NOMO-1 (cell line): ENCODE measurements at regions not wholly inside any gene's neighbourhood (a gene's known extent, or its start where the extent isn't known, plus 50 kb on each side); places are given as distances from the start of the nearest gene placed in this dataset.

ENCODE experiments used
- DNase-seq, 2 experiments: peaks; one replicate each; lab custom pipeline; 2025; ENCODE audit not compliant: unreplicated experiment in 2 of 2; lab: John Stamatoyannopoulos, UW

- no peak for DNase-seq
These were observed 50.8 kb upstream of the MYLIP start for GRCh38 chr6:16078064-16078463.

DNA sequence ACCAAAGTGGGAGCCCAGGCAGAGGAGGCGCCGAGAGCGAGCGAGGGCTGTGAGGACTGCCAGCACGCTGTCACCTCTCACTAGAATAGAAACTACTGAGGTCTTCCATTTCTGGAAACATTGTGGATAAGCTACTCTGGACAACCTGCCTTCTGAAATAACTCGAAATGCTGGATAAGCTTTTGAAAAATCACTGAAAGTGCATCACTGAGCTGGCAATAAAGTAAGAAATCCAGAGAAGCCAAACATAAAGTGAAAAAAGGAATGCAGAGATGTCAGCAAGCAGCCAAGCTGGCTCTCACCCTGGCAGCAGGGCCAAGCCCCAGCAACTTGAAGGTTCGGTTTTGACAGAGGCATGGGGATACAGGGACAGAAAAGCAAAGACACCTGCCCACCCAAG is 59.2 kb upstream of the MYLIP start:
- DNase-seq: no peak

DNA sequence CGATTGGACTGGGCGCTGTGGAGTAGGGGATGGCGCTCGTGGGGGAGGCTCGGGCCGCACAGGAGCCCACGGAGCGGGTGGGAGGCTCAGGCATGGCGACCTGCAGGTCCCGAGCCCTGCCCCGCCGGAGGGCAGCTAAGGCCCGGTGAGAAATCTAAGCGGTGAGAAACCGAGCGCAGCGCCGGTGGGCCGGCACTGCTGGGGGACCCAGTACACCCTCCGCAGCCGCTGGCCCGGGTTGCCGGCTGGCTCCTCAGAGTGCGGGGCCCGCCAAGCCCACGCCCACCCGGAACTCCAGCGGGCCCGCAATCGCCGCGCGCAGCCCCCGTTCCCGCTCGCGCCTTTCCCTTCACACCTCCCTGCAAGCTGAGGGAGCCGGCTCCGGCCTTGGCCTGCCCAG is 59.7 kb upstream of the MYLIP start:
- DNase-seq: no peak

DNA sequence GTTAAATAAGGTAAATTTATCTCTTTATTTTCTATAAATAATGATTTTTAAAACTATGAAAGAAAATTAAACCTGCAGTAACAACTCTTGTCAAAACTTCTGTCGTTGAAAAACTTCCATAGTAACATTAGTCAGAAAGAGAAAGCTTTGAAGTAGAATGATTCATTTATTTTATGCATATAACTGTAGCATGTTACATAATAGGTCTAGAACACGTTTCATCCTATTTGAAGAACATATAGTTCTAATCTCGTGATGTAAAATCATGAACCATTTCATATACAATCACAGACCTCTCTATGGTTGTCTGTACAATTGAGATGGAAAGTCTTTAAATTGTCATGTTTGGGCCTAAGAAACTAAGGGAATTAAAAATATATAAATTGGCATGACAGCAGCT is 61.3 kb upstream of the MYLIP start:
- DNase-seq: no peak

DNA sequence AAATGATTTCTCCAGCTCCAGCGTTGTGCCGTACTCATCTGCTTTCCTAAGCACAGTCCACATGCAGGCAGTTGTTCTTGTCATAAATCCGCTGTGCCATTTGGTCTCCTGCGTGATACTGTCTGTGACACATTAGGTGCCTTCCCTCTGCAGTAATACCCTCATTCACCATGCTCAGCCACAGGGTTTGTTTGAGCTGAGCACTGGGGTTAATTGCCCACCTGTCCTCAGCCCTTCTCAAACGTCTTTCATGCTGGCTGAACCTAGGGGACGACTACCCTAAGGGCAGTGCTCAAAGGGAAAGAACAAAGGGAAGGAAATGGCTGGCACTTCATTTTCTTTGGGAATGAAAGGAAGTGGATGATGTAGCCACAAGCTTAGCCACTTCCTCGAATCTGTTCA is 64.2 kb upstream of the MYLIP start:
- no peak for DNase-seq

- no peak for DNase-seq
These were observed 65.3 kb upstream of the MYLIP start for GRCh38 chr6:16063580-16063979.

- DNase-seq: no peak
These were observed 67.1 kb upstream of the MYLIP start for GRCh38 chr6:16061818-16062217.

DNA sequence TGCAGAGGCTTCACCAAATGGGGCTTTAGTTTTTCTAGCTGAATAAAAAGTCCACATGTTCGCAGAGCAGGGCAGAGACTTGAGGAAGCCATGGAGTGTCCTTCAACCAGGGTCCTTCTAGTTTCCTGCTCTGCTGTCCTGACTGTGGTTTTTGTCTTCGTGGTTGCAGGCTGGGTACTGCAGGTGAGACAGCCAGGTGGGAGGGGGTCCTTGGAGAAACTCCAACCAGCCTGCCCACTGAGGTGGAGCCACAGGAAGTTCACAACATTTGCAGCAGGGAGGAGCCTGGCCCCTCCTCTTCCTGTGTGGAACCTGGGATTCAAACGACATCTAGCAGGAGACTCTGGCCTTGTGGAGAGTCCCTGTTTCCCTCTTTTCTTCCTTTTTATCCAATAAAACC is 68.8 kb upstream of the MYLIP start:
- DNase-seq: no peak

DNA sequence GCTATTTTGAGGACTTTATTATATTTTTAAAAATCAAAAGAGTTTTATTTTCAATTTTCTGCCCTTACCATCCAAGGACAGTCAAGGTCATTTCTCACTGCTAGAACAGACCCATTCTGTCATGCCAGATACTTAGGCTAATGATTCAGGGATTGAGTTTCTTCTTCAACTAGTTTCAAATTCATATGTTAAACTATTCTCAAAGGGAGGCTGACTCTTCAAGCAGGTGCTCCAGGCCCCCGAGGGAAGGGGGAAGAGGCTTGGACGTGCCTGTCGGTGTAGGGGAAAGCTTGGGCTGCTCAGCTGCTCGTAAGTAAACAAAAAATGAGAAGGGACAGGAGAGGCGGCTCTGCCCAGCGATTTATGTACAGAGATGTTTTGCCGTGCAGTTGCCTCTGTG is 69.4 kb upstream of the MYLIP start:
- DNase-seq: no peak

- peak; percentile 8 to 26 for DNase-seq
These were observed 69.9 kb upstream of the MYLIP start for GRCh38 chr6:16058929-16059345.

GRCh38 chr6:16058201-16058928 is 70.5 kb upstream of the MYLIP start:
- no peak for DNase-seq

- DNase-seq: no peak
These were observed 71.4 kb upstream of the MYLIP start for GRCh38 chr6:16057446-16057845.

GRCh38 chr6:16056263-16056870 is 72.5 kb upstream of the MYLIP start:
- no peak for DNase-seq

DNA sequence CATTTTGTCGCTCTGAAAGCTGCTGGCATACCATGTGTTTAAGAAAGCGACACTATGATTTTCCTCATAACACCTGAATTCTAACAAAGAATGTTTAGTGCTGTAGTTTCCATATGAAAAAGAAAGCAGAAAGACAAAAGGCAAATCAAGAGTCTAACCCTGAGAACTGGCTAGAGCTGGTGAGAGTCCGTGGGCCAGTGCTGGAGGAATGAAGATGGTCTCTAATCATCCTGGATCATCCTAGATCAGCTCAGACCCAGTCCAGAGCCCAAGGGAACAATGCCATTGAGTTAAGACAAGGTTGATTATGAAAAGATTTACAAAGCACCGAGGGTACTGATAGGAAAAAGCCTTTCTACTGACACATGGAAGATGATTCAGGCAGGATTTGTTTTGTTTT is 73.0 kb upstream of the MYLIP start:
- DNase-seq: no peak

GRCh38 chr6:16049168-16049567 is 79.7 kb upstream of the MYLIP start:
- DNase-seq: no peak

DNA sequence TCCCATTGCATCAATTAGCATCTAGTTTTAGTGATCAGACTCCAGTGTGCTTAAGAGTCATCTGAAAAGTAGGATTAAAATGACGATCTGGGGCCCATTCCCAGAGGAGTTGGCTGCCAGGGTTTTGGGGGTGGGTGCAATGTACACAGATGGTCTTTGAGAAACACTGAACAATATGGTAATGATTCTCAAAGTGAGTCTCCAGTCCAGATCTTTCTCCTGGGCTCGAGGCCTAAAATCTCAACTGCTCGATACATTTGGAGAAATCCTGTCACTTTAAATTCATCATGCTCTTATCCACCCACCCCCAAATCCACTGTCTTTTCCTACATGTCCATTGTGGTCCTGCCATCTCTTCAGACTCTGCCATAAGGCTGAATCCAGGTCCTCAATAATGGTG is 80.7 kb upstream of the MYLIP start:
- no peak for DNase-seq

DNA sequence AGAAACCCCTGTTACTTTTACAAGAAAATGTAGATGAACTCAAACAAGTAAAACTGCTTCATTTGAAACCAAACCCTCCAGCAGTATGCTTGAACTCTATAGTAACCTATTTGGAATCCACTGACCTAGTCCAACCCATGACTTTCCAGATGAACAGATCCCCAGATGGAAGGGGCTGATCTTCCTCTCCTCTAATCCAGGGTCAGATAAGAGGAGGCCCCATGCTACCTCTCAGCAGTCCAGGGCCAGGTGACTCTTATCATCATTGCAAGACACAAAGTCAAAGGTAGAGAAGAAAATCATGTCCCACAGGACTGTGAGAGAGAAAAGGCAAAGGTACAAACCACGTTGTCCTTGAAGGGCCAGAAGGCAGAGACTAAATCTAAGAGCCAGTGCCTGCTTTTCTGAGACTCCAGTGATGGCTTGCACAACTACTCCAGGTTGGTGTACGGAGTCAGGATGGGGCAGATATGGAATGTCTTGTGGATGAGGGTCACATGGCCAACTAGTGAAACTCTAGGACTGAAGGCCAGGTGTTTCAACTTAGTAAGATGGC is 81.4 kb upstream of the MYLIP start:
- DNase-seq: no peak

DNA sequence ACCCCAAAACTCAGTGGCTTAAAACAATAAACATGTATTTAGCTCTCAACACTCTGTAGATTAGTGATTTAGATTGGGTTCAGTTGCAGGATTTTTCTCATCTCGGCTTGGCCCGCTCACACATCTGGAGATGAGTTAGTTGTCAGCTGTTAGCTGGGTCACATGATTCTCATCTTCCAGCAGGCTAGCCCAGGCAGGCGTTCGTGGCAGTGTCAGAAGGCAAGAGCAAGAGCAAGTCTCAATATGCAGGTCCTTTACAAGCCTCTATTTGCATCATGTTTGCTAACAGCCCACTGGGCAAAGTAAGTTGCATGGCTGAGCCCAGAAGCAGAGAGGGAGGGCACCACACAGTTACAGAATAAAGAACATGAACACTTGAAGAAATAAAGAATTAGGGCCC is 83.6 kb upstream of the MYLIP start:
- no peak for DNase-seq

DNA sequence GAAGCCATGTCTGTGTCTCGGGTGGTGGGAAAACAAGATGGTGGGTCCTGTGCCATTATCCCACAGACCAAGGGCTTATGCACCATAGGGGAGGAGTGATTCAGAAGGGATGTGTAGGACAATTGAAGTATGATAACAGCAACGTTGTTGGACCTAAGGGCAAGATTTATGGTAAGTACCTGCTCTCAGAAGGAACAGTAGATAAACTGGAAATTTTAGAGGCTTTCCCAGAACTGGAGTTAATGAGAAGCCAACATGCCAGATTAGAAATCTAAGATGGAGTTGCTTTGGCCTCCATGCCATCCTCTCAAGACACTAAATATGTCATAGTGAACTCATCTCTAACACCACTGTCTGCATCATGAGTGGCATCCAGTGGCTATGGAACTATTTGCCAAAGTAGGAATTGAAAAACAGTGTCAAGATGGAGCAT is 84.7 kb upstream of the MYLIP start:
- no peak for DNase-seq

- DNase-seq: peak in 1 of 2 experiments; percentile 52
These were observed 85.4 kb upstream of the MYLIP start for GRCh38 chr6:16043171-16044135.

- DNase-seq: no peak
These were observed 86.1 kb upstream of the MYLIP start for GRCh38 chr6:16042751-16043150.
